Stromal cell of bone marrow (primary cell): ENCODE measurements at regions not wholly inside any gene's neighbourhood (a gene's known extent, or its start where the extent isn't known, plus 50 kb on each side); places are given as distances from the start of the nearest gene placed in this dataset.
"Not testable (repeated sequence)": the region's sequence is repeated elsewhere in the genome, so short reads cannot be mapped to it uniquely, and the experiment has no call there.

Experiments used
- DNase-seq: peaks from one replicate; pipeline ENCODE4 v3.0.0-alpha.2; 2012; ENCODE audit warnings: low read depth

GRCh38 chr12:32010631-32011336 lies 51.6 kb downstream of the RESF1 start:
- no peak for DNase-seq

- DNase-seq: no peak
These were observed 53.1 kb downstream of the RESF1 start for GRCh38 chr12:32012249-32012785.

GRCh38 chr12:32015036-32015435 lies 55.8 kb downstream of the RESF1 start:
- DNase-seq: no peak

GRCh38 chr12:32016680-32017482 lies 57.7 kb downstream of the RESF1 start:
- DNase-seq: no peak

GRCh38 chr12:32021346-32021773 lies 62.1 kb downstream of the RESF1 start:
- no peak for DNase-seq

GRCh38 chr12:32022387-32022786 lies 63.2 kb downstream of the RESF1 start:
- DNase-seq: not testable (repeated sequence)

- DNase-seq: not testable (repeated sequence)
These were observed 64.6 kb downstream of the RESF1 start for GRCh38 chr12:32023861-32024260.

- no peak for DNase-seq
These were observed 65.8 kb downstream of the RESF1 start for GRCh38 chr12:32024884-32025592.

GRCh38 chr12:32025906-32026305 lies 66.7 kb downstream of the RESF1 start:
- no peak for DNase-seq

- no peak for DNase-seq
These were observed 68.6 kb downstream of the RESF1 start for GRCh38 chr12:32027684-32028365.

- DNase-seq: no peak
These were observed 70.9 kb downstream of the RESF1 start for GRCh38 chr12:32030151-32030550.

GRCh38 chr12:32030676-32031075 lies 71.5 kb downstream of the RESF1 start:
- DNase-seq: no peak

- peak; percentile 4 for DNase-seq
These were observed 71.9 kb downstream of the RESF1 start for GRCh38 chr12:32031109-32031508.

GRCh38 chr12:32032205-32032810 lies 73.1 kb downstream of the RESF1 start:
- DNase-seq: peak; percentile 23

- DNase-seq: no peak
These were observed 73.2 kb upstream of the BICD1 start for GRCh38 chr12:32033406-32033805.

- DNase-seq: no peak
These were observed 72.6 kb upstream of the BICD1 start for GRCh38 chr12:32034045-32034444.

GRCh38 chr12:32036477-32037263 lies 70.0 kb upstream of the BICD1 start:
- no peak for DNase-seq

GRCh38 chr12:32039347-32039746 lies 67.3 kb upstream of the BICD1 start:
- no peak for DNase-seq

- no peak for DNase-seq
These were observed 66.6 kb upstream of the BICD1 start for GRCh38 chr12:32039917-32040575.

GRCh38 chr12:32043928-32044549 lies 62.6 kb upstream of the BICD1 start:
- DNase-seq: no peak
